GM18520 (cell line): ENCODE measurements at regions not wholly inside any gene's neighbourhood (a gene's known extent, or its start where the extent isn't known, plus 50 kb on each side); places are given as distances from the start of the nearest gene placed in this dataset.

Source experiments
- ATAC-seq: cut with Tn5 transposase; IDR thresholded peaks from one replicate; pipeline ENCODE4 v1.9.1; 2021; ENCODE audit not compliant: unreplicated experiment

- no peak for ATAC-seq
These were observed 220.3 kb upstream of the FGGY start for GRCh38 chr1:59076612-59077011.

DNA sequence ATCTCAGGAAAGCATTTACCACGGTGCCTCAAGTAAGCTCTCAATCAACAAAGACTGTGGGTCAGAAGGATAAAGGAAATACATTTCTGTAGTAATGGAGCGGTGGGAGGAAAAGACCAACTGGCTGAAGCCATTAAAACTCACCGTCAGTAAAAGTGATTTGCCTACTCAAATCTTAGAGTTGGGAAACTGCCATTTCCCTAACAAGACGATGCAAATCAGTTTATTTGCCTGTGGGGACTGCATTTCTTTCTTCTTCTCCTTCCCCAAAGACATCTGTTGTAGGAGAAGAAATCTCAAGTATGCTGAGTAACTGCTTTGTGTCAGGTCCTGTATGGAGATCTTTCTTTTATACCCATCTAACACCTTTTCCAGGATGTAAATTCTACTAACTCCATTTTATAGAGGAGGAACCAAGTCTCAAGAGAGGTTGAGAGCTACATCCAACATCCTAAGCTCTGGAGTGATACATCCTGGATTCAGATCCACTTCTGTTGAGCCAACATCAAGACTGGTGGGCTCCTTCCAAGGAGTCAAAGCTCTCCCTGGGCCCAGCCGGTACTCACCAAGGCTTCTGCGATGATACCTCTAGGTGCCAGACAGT, 219.3 kb upstream of the FGGY start:
- ATAC-seq, result no peak

DNA sequence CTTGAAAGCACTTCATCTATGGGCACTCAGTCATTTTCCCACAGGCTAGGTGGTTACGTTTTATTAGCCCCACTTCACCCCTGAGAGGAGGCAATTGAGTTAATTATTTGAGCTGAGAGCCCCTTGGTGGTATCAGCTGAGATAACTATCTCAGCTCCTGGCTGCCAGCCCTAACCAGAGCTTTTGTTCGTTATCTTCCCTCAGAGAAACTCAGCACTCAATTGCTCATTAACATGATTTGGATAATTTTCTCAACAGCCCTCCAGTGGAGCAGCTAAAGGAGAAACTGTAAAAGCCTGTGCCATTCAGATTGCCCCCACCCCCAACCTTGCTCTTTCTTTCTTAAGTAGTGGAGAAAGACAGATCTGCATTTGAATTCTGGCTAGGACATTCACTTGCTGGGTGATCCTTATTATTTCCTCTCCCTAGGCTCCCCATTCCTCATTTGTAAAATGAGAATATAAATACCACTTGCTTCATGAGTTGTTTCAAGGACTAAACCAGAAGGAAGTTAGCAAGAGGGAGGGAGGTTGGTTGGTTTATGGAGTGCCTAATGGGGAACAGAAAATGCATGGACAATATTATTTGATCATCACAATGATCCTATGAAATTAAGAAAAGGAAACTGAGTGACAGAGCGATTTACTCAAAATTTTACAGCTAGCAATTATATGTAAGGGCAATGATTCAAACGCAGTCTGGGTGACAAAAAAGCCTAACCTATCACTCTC, 218.7 kb upstream of the FGGY start:
- no peak for ATAC-seq

DNA sequence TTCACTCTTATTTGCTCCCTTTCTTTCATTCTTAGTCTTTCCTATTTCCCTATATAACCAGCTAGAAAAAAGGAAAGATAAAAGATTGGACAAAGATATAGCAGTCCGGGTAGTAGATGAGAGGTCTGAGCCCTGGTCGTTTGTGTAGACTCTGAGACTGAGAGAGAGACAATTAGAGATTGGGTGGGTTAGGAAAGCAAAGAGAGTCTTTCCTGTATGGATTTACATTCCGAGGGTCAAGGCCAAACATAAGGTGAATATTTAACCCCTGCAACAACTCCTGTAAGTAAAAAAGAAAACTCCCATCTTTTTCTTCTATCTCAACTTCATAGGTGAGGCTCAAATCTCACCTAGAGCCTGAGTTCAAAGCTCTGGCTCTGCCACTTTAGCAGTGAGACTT, 218.0 kb upstream of the FGGY start:
- no peak for ATAC-seq

DNA sequence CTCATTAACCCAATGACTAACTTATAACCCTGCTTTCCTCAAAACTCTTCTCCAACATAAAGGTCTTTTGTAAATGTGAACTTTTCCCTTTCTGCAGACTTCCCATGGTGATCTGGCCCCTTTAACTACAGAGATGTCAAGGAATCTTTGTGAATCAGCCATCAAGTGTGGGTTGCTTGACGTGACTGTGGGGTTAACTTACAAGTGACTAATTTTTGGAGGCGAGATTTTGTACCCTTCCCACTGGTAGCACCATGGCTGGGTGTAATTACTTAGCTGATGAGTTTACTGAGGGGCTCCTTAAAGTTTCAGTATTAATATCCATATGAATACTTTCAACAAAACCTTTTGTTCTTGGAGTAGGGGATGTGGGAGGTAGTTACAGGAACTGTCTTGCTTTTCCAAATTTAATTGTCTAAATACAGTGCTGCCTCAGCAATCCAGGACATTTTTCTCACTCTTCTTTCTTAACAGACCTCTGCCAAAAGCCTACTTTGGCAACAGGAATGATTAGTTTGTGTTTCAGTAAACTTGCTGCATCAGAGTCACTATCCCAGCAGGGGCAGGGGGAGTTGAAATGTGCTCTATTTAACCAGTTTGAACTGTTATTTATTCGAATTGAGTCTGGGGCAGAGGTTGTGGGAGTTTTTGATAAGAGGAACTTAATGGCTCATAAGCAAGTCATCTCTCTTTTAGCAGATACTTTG, 217.3 kb upstream of the FGGY start:
- no peak for ATAC-seq

DNA sequence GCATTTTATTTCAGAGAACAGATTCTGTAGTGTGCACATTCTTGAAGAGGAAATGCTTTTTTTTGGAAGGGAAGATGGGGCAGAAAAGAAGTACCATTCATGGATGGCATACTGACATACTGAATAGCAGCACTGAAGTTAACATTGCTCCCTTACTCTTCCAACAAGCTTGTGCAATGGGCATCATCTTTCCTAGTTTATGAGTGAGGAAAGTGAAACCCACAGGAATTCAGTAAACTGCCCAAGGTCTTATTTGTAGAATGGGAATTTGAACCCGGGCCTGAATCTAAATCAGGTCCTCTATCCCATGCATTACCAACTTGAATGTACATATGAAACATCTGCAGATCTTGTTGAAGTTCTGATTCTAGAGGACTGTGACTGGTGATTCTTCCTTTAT, 215.7 kb upstream of the FGGY start:
- no peak for ATAC-seq

DNA sequence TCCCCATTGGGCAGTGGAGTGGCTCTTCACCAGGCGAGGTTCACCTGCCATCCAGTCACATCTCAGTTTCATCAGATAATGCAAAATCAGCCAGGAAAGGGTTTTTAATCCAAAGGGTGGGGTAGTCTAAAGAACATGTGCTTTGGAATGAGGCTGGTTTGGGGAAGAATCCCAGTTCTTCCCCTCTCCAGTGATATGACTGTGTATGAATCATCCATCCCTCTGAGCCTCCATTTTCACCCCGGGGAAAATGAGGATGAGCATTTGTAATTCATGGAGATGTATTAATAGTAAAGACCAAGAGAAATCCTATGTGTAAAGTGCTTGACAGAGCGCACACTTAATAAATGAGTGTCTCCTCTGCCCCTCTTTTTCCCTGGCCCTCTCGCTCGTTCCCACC, 215.1 kb upstream of the FGGY start:
- ATAC-seq, result no peak

- ATAC-seq, result no peak
These were observed 212.7 kb upstream of the FGGY start for GRCh38 chr1:59083946-59084865.

- no peak for ATAC-seq
These were observed 211.8 kb upstream of the FGGY start for GRCh38 chr1:59085101-59085500.

- ATAC-seq, result no peak
These were observed 207.7 kb upstream of the FGGY start for GRCh38 chr1:59089036-59089798.

DNA sequence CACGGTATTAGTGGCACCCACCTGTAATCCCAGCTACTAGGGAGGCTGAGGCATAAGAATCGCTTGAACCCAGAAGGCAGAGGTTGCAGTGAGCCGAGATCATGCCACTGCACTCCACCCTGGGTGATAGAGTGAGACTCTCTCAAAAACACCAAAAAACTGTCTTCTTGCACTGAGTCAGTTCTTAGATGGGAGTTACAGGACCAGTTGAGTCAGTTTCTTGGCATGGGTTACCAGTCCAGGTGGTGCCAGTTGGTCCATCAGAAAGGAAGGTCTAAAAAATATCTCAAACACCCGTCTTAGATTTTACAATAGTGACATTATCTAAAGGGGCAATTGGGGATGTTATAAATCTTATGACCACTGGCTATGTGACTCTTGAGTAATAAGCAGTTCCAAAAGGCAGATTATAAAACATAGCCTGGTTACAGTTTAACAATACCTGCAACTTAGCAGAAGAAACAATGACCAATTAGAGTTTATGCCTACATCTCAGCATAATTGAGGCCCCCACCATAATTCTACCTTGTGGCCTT, 206.9 kb upstream of the FGGY start:
- no peak for ATAC-seq

DNA sequence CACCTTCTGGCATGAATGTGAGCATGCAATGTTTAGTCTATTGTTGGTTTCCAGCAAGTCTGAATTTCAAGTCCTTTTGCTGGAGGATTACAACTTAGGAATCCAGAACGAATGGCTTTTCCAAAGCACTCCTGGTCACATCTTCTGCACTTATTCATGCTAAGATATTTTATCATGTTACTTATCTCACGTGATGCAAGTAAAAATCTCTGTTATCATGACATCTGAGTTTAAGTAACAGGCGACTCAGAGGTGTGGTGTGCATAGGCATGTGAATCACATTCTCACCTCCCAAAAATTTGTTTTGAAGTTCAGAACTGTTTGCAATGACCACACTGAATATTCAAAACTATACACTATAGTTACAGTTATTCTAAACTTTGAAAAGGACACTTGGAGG, 204.8 kb upstream of the FGGY start:
- no peak for ATAC-seq

DNA sequence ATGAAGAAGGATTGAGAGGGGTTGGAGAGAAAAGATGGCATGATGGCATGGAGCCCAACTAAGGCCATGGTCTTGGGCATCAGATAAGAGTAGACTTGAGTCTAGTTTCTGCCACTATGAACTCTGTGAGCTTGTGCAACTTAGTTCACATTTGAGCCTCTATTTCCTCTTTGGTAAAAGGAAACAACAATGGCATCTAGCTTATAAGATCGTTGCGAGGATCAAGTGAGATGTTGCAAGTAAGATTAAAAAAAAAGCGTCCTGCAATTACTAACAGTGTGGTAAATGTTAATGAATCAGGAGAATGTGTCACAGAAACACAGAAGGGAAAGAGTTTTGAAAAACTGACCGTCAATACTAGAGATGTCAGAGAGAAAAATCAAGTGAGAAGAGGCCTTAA, 202.9 kb upstream of the FGGY start:
- ATAC-seq, result no peak

DNA sequence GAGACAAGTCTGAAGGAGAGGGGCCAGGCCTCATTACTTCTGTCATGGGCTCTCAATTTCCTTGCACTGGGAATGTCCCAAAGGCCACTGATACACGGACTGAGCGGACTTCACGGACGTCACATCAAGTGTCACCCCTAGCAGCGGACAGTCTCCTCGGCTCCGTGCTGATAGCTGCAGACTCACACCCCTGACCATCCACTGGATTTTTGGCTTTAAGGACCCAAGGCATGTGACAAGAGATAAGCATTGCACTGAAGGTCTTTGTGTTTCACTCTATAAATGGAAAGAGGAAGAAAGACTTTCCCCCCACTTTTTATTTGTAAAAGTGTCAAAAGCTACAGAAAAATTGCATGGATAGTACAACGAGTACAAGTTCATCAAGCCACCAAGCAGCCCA, 200.4 kb upstream of the FGGY start:
- ATAC-seq, result no peak

- no peak for ATAC-seq
These were observed 198.2 kb upstream of the FGGY start for GRCh38 chr1:59098655-59099054.

- ATAC-seq, result no peak
These were observed 196.1 kb upstream of the FGGY start for GRCh38 chr1:59100708-59101374.

GRCh38 chr1:59101518-59101917, 195.4 kb upstream of the FGGY start:
- ATAC-seq, result no peak

DNA sequence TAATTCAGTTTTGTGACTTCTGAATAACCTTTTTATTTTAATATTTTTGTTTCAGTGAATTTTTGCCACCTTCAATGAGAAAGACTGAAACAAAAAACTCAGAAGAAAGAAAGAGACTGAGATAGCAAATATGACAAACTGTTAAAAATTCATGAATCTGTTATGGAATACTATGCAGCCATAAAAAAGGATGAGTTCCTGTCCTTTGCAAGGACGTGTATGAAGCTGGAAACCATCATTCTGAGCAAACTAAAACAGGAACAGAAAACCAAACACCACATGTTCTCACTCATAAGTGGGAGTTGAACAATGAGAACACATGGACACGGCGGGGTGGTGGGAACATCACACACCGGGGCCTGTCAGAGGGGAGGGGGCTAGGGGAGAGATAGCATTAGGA, 193.4 kb upstream of the FGGY start:
- no peak for ATAC-seq

GRCh38 chr1:59104191-59104760, 192.6 kb upstream of the FGGY start:
- no peak for ATAC-seq
